ENCODE measurements at regions not wholly inside any gene's neighbourhood (a gene's known extent, or its start where the extent isn't known, plus 50 kb on each side); places are given as distances from the start of the nearest gene placed in this dataset.

GRCh38 chr15:35210370-35210769 lies 125.3 kb upstream of the NANOGP8 start:
- no peak overlapping the region for H2AK5ac ChIP-seq (ENCODE audit: insufficient read length, low read length)
- H2BK5ac ChIP-seq (ENCODE audit: insufficient read length, low read length) = no peak overlapping the region
- no peak overlapping the region for H3T11ph ChIP-seq (ENCODE audit: low read length)
- H2BK20ac ChIP-seq (ENCODE audit: low read depth, low read length, poor library complexity, severe bottlenecking) = no peak overlapping the region
- H3K79me1 ChIP-seq (ENCODE audit: insufficient read depth, low read depth, low read length, poor library complexity, severe bottlenecking) = no peaks in the 10 kb centered on the region
- H3K9ac ChIP-seq (ENCODE audit: extremely low read depth, insufficient read length, low read length) = no peak overlapping the region
- no peaks in the 10 kb centered on the region for H3K23me2 ChIP-seq (ENCODE audit: insufficient read length, low read depth, low read length, poor library complexity, severe bottlenecking)
- no peak overlapping the region for H2BK120ac ChIP-seq (ENCODE audit: low read depth, low read length, poor library complexity, severe bottlenecking)
- no peaks in the 10 kb centered on the region for H3K27me3 ChIP-seq (ENCODE audit: insufficient read depth, low read length)
- H3K4me3 Mint-ChIP-seq = no peak overlapping the region
- no peak overlapping the region for H3K27ac ChIP-seq (ENCODE audit: insufficient read length, low read depth, low read length)
- no peak overlapping the region for H2BK15ac ChIP-seq (ENCODE audit: low read depth, low read length)
- H3K36me3 Mint-ChIP-seq (ENCODE audit: insufficient read depth in 1 of 3, low read depth in 3 of 3) = no peaks in the 10 kb centered on the region
- H3K27ac Mint-ChIP-seq = no peak overlapping the region
- H3K4ac ChIP-seq (ENCODE audit: low read depth, low read length) = no peak overlapping the region
- no peak overlapping the region for H4K5ac ChIP-seq (ENCODE audit: insufficient read length, low read depth, low read length)
- H3K9me3 Mint-ChIP-seq = peaks cover 0 to 2% of the 10 kb centered on the region in 2 experiments; a peak in 1 of 5 replicates
- DNase-seq = no peak
- no peaks in the 10 kb centered on the region for H3K27me3 Mint-ChIP-seq (ENCODE audit: low read depth)
- H3K79me2 ChIP-seq (ENCODE audit: insufficient read depth, low read length) = no peaks in the 10 kb centered on the region
- WGBS (ENCODE audit: extremely low coverage, insufficient read length, low lambda C conversion rate) = no CpG with 5 or more reads among the region's 2 CpGs
- H3K56ac ChIP-seq (ENCODE audit: insufficient read length, low read depth, low read length) = no peak overlapping the region
- H2BK12ac ChIP-seq (ENCODE audit: insufficient read length, low read depth, low read length) = no peak overlapping the region
- no peak for TF ChIP-seq CTCF (conservative IDR thresholded peaks at IDR 0.05)
- H3K14ac ChIP-seq (ENCODE audit: insufficient read depth, low read length) = no peak overlapping the region
- H3K9me3 ChIP-seq (ENCODE audit: control insufficient read depth, low read depth, low read length) = no peaks in the 10 kb centered on the region
- no peak overlapping the region for H3K18ac ChIP-seq (ENCODE audit: insufficient read length, low read depth, low read length)
- H4K8ac ChIP-seq (replicated peaks; ENCODE audit: insufficient read length, low read depth, low read length) = no peak overlapping the region
- H2AFZ ChIP-seq (ENCODE audit: low read length) = no peak overlapping the region
- no peak overlapping the region for H4K91ac ChIP-seq (ENCODE audit: insufficient read length, low read depth, low read length)
- no peaks in the 10 kb centered on the region for H4K20me1 ChIP-seq (ENCODE audit: control insufficient read depth, insufficient read depth, insufficient read length)
- no peak overlapping the region for H3K4me2 ChIP-seq (ENCODE audit: insufficient read depth, insufficient read length, low read length)
- no peak overlapping the region for H3K23ac ChIP-seq (ENCODE audit: insufficient read length, low read depth, low read length)
- H3K4me1 Mint-ChIP-seq = peaks cover 3% of the 10 kb centered on the region in 2 experiments; a peak in 3 of 4 replicates
- H3K4me1 ChIP-seq (ENCODE audit: insufficient read depth, low read length) = no peaks in the 10 kb centered on the region
